Lung (tissue), 11 donors: ENCODE measurements at regions not wholly inside any gene's neighbourhood (a gene's known extent, or its start where the extent isn't known, plus 50 kb on each side); places are given as distances from the start of the nearest gene placed in this dataset.

Experiments used
- ATAC-seq: fragments of 200-7000 bp; cut with Tn5 transposase; one replicate; pipeline ENCODE4 v1.9.1; 2020; ENCODE audit warnings: moderate number of reproducible peaks; ENCODE audit not compliant: insufficient read depth, low FRiP score
- DNase-seq, 3 donors: peaks; one replicate each; pipeline ENCODE4 v3.0.0-alpha.2; 2013 to 2017
- H3K27ac ChIP-seq, 2 donors: one replicate each; pipeline ENCODE4 v1.5.1; 2013; ENCODE audit warnings: mild to moderate bottlenecking in 2 of 2, moderate library complexity in 2 of 2, control low read depth in 1 of 2, inconsistent platforms in 1 of 2, low read depth in 1 of 2, low read length in 1 of 2
- H3K27me3 ChIP-seq, 3 donors: one replicate each; pipeline ENCODE4 v1.5.1; 2013; ENCODE audit warnings: low read length in 2 of 3; ENCODE audit not compliant: control insufficient read depth in 3 of 3, insufficient read depth in 3 of 3
- H3K36me3 ChIP-seq, 4 donors: one replicate each; pipeline ENCODE4 v1.5.1; 2013; ENCODE audit warnings: low read length in 4 of 4, mild to moderate bottlenecking in 1 of 4, moderate library complexity in 1 of 4; ENCODE audit not compliant: control insufficient read depth in 4 of 4, insufficient read depth in 4 of 4
- H3K4me1 ChIP-seq, 5 donors: one replicate each; pipeline ENCODE4 v1.5.1; 2013; ENCODE audit warnings: low read length in 5 of 5, mild to moderate bottlenecking in 2 of 5, moderate library complexity in 1 of 5; ENCODE audit not compliant: control insufficient read depth in 5 of 5, insufficient read depth in 5 of 5
- H3K4me3 ChIP-seq: one replicate; pipeline ENCODE4 v1.5.1; 2013; ENCODE audit warnings: mild to moderate bottlenecking, control low read depth, moderate library complexity
- H3K9ac ChIP-seq, 2 donors: one replicate each; pipeline ENCODE4 v1.5.1; 2013; ENCODE audit warnings: low read length in 2 of 2, control low read depth in 1 of 2; ENCODE audit not compliant: insufficient read depth in 1 of 2
- H3K9me3 ChIP-seq, 4 donors: one replicate each; pipeline ENCODE4 v1.5.1; 2013; ENCODE audit warnings: low read length in 3 of 4, mild to moderate bottlenecking in 1 of 4, moderate library complexity in 1 of 4; ENCODE audit not compliant: control insufficient read depth in 4 of 4, insufficient read depth in 3 of 4
- WGBS, 2 donors: extraction: QIAGEN DNeasy Blood & Tissue Kit; methylation state at CpG; one replicate each; pipeline ENCODE4 v1.1.7; 2013; 5-methylcytosine and 5-hydroxymethylcytosine counted together
- TF ChIP-seq, protein P1 (sequence below): IDR thresholded peaks from 2 replicates; pipeline ENCODE4 v1.5.1; 2012; ENCODE audit warnings: mild to moderate bottlenecking; ENCODE audit errors: control extremely low read depth, extremely low read depth
- donor health status: control.
- donor health status: control.
- donor health status: Bipolar disorder and iron deficiency.
- donor health status: healthy.
- donor health status: DM: yes; HTN: yes; CAD: no.

- no peak for DNase-seq
- no peaks in the 10 kb centered on the region for H3K27me3 ChIP-seq
- H3K9me3 ChIP-seq = peaks cover 0 to 4% (median 0%) of the 10 kb centered on the region in 4 donors
- H3K9ac ChIP-seq = no peak overlapping the region
- no peaks in the 10 kb centered on the region for H3K36me3 ChIP-seq
- H3K4me3 ChIP-seq = no peak overlapping the region
- H3K27ac ChIP-seq = no peak overlapping the region
- no peak for ATAC-seq
- TF ChIP-seq, protein P1, sequence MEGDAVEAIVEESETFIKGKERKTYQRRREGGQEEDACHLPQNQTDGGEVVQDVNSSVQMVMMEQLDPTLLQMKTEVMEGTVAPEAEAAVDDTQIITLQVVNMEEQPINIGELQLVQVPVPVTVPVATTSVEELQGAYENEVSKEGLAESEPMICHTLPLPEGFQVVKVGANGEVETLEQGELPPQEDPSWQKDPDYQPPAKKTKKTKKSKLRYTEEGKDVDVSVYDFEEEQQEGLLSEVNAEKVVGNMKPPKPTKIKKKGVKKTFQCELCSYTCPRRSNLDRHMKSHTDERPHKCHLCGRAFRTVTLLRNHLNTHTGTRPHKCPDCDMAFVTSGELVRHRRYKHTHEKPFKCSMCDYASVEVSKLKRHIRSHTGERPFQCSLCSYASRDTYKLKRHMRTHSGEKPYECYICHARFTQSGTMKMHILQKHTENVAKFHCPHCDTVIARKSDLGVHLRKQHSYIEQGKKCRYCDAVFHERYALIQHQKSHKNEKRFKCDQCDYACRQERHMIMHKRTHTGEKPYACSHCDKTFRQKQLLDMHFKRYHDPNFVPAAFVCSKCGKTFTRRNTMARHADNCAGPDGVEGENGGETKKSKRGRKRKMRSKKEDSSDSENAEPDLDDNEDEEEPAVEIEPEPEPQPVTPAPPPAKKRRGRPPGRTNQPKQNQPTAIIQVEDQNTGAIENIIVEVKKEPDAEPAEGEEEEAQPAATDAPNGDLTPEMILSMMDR = no peak
- WGBS, 2 donors = 93 to 94% methylated on average over 8 of the region's 8 CpGs
- peaks cover 4 to 43% (median 15%) of the 10 kb centered on the region in 5 donors for H3K4me1 ChIP-seq
Observed at GRCh38 chr4:53866055-53866454, 198.3 kb downstream of the CHIC2 start.

DNA sequence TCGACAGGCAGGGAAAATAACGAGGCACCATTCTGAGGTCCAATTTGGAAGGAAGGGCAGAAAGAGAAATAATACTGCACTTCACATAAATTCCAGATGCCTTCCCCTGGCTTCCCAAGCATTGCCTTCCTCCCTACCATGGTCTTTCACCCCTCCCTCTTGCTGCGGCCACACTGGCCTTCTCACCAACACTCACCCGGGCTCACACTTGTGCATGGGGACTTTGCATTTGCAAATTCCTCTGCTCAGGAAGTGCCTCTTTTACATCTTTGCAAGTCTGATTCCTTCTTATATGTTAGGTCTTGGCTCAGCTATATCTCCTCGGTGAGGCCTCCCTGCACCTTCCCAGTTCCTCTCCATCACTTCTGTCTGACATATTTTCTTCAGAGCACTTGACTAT is 199.4 kb downstream of the CHIC2 start:
- DNase-seq = peak in 1 of 3 donors; percentile 38
- Histone ChIP-seq H3K27ac (no peak overlapping the region), H3K9ac (no peak overlapping the region), H3K36me3 (no peaks in the 10 kb centered on the region), H3K9me3 (peaks cover 0 to 4% (median 0%) of the 10 kb centered on the region in 4 donors), H3K27me3 (no peaks in the 10 kb centered on the region), H3K4me3 (no peak overlapping the region), H3K4me1 (peaks cover 4 to 43% (median 15%) of the 10 kb centered on the region in 5 donors)
- TF ChIP-seq, protein P1 = no peak
- ATAC-seq = no peak
- 84 to 89% methylated on average over 5 of the region's 5 CpGs for WGBS, 2 donors

GRCh38 chr4:53863736-53864365 is 200.6 kb downstream of the CHIC2 start:
- ATAC-seq = no peak
- H3K4me3 ChIP-seq = no peak overlapping the region
- peaks cover 4 to 40% (median 15%) of the 10 kb centered on the region in 5 donors for H3K4me1 ChIP-seq
- peaks cover 0 to 4% (median 0%) of the 10 kb centered on the region in 4 donors for H3K9me3 ChIP-seq
- WGBS, 2 donors = 36 to 77% methylated on average over 4 of the region's 4 CpGs
- TF ChIP-seq, protein P1 = no peak
- DNase-seq = peak; percentile 47 to 77 (median 66)
- H3K27ac ChIP-seq = peak overlapping the region in 1 of 2 donors; percentile 4
- peak overlapping the region in 1 of 2 donors; percentile 40 for H3K9ac ChIP-seq
- no peaks in the 10 kb centered on the region for H3K36me3 ChIP-seq
- no peaks in the 10 kb centered on the region for H3K27me3 ChIP-seq
